Osteoblast (primary cell): ENCODE measurements at regions not wholly inside any gene's neighbourhood (a gene's known extent, or its start where the extent isn't known, plus 50 kb on each side); places are given as distances from the start of the nearest gene placed in this dataset.

Source experiments
- DNase-seq: peaks from one replicate; pipeline ENCODE4 v3.0.0; 2011; ENCODE audit warnings: low spot score, mixed read lengths; ENCODE audit not compliant: insufficient read length; ENCODE audit errors: missing footprints
- H2AFZ ChIP-seq: 2 replicates; pipeline ENCODE4 v1.6.0; 2011; ENCODE audit warnings: mild to moderate bottlenecking, low read length
- H3K27ac ChIP-seq: 2 replicates; pipeline ENCODE4 v1.5.1; 2011; ENCODE audit warnings: mild to moderate bottlenecking, low read depth, low read length, moderate library complexity
- H3K27me3 ChIP-seq: 2 replicates; pipeline ENCODE4 v1.6.0; 2012; ENCODE audit warnings: mild to moderate bottlenecking, control low read depth, inconsistent platforms, low read length, moderate library complexity; ENCODE audit not compliant: insufficient read depth
- H3K36me3 ChIP-seq: 2 replicates; pipeline ENCODE4 v1.5.1; 2011; ENCODE audit warnings: mild to moderate bottlenecking, low read length, control low read depth, moderate library complexity; ENCODE audit not compliant: insufficient read depth
- H3K4me1 ChIP-seq: 2 replicates; pipeline ENCODE4 v1.5.1; 2011; ENCODE audit warnings: mild to moderate bottlenecking, low read length, control low read depth, moderate library complexity; ENCODE audit not compliant: insufficient read depth
- H3K4me2 ChIP-seq: 2 replicates; pipeline ENCODE4 v1.6.0; 2011; ENCODE audit warnings: mild to moderate bottlenecking, low read length; ENCODE audit not compliant: insufficient read depth
- H3K4me3 ChIP-seq: fragments of 200-600 bp; sonication (generic); 3 replicates; pipeline ENCODE4 v1.5.1; 2012; ENCODE audit warnings: mild to moderate bottlenecking, low read length, inconsistent platforms; ENCODE audit not compliant: insufficient read depth
- H3K79me2 ChIP-seq: 2 replicates; pipeline ENCODE4 v1.6.0; 2012; ENCODE audit warnings: mild to moderate bottlenecking, low read length, control low read depth, inconsistent platforms; ENCODE audit not compliant: insufficient read depth
- H3K9me3 ChIP-seq: 2 replicates; pipeline ENCODE4 v1.5.1; 2011; ENCODE audit warnings: low read depth, low read length, control low read depth
- H4K20me1 ChIP-seq: 2 replicates; pipeline ENCODE4 v1.6.0; 2012; ENCODE audit warnings: mild to moderate bottlenecking, low read length, control low read depth; ENCODE audit not compliant: insufficient read depth
- CTCF ChIP-seq: IDR thresholded peaks from 2 replicates; pipeline ENCODE4 v1.5.1; 2011; ENCODE audit warnings: mild to moderate bottlenecking, low read depth, low read length, moderate library complexity; ENCODE audit errors: extremely low read depth

GRCh38 chr18:41853280-41853679 is 101.8 kb upstream of the PIK3C3 start:
- Histone ChIP-seq H3K4me2 (no peak overlapping the region), H3K36me3 (no peaks in the 10 kb centered on the region), H4K20me1 (no peaks in the 10 kb centered on the region), H3K27ac (no peak overlapping the region), H3K9me3 (no peaks in the 10 kb centered on the region), H3K4me1 (no peaks in the 10 kb centered on the region), H2AFZ (no peak overlapping the region), H3K79me2 (no peaks in the 10 kb centered on the region), H3K4me3 (no peak overlapping the region), H3K27me3 (no peaks in the 10 kb centered on the region)
- TF ChIP-seq CTCF, result no peak
- no peak for DNase-seq

- Histone ChIP-seq H3K9me3 (no peaks in the 10 kb centered on the region), H3K4me1 (no peaks in the 10 kb centered on the region), H2AFZ (no peak overlapping the region), H3K36me3 (no peaks in the 10 kb centered on the region), H3K27me3 (no peaks in the 10 kb centered on the region), H3K4me2 (no peak overlapping the region), H3K27ac (no peak overlapping the region), H3K79me2 (no peaks in the 10 kb centered on the region), H4K20me1 (no peaks in the 10 kb centered on the region), H3K4me3 (no peak overlapping the region)
- no peak for DNase-seq
- TF ChIP-seq CTCF, result no peak
Observed at GRCh38 chr18:41850781-41851180, 104.3 kb upstream of the PIK3C3 start.

- H3K36me3 ChIP-seq, result no peaks in the 10 kb centered on the region
- H3K4me3 ChIP-seq, result no peak overlapping the region
- H3K4me1 ChIP-seq, result no peaks in the 10 kb centered on the region
- no peaks in the 10 kb centered on the region for H3K27me3 ChIP-seq
- TF ChIP-seq CTCF, result no peak
- no peaks in the 10 kb centered on the region for H3K79me2 ChIP-seq
- no peaks in the 10 kb centered on the region for H4K20me1 ChIP-seq
- DNase-seq, result no peak
- no peak overlapping the region for H3K27ac ChIP-seq
- no peak overlapping the region for H2AFZ ChIP-seq
- no peak overlapping the region for H3K4me2 ChIP-seq
- H3K9me3 ChIP-seq, result no peaks in the 10 kb centered on the region
Observed at GRCh38 chr18:41849632-41850031, 105.4 kb upstream of the PIK3C3 start.

GRCh38 chr18:41845563-41845962 is 109.5 kb upstream of the PIK3C3 start:
- Histone ChIP-seq H3K27ac (no peak overlapping the region), H4K20me1 (no peaks in the 10 kb centered on the region), H3K9me3 (no peaks in the 10 kb centered on the region), H3K27me3 (no peaks in the 10 kb centered on the region), H2AFZ (no peak overlapping the region), H3K36me3 (no peaks in the 10 kb centered on the region), H3K4me1 (no peaks in the 10 kb centered on the region), H3K79me2 (no peaks in the 10 kb centered on the region), H3K4me2 (no peak overlapping the region), H3K4me3 (no peak overlapping the region)
- no peak for DNase-seq
- TF ChIP-seq CTCF, result no peak
